ENCODE measurements at regions not wholly inside any gene's neighbourhood (a gene's known extent, or its start where the extent isn't known, plus 50 kb on each side); places are given as distances from the start of the nearest gene placed in this dataset.
"Not testable (repeated sequence)": the region's sequence is repeated elsewhere in the genome, so short reads cannot be mapped to it uniquely, and the experiment has no call there.

DNA sequence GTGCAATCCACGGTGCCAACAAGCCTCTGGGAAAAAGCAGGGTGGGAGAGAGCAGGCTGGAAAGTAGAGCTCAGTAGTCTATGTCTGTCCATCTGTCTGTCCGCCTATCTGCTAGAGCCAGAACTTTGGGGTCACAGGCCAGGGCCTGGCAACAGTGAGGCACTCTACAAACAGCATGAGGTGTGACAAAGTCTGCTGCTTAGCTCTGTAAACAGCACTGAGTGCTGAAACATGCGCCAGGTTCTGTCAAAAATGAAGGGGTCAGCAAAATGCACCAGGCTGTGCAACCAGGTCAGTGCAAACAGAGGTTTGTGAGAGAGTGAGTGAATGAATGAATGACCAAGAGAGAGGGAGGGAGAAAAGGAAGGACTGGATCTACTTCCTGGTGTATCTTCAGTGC is 936.5 kb downstream of the SPATA31A6 start:
- TF ChIP-seq BACH2 (CRISPR knock-in tag; IDR thresholded peaks at IDR 0.05; ENCODE audit: borderline replicate concordance); CSRNP3 (CRISPR knock-in tag; IDR thresholded peaks at IDR 0.05): not testable (repeated sequence)

Data from SK-N-SH treated with all-trans-retinoic acid at 6 μM for 48 hours (cell line).